Caco-2 (cell line): ENCODE measurements at regions not wholly inside any gene's neighbourhood (a gene's known extent, or its start where the extent isn't known, plus 50 kb on each side); places are given as distances from the start of the nearest gene placed in this dataset.

Experiments used
- BruUV-seq: library from RNA; stranded (reverse); fragments of 400-500 nt; replicated peaks from 2 replicates; lab custom pipeline; 2021; lab: Mats Ljungman, UMichigan
- CTCF ChIA-PET: fragments of 300-600 bp; sonication (Branson Sonifier 250); formaldehyde crosslinking; loops from one replicate; lab custom pipeline; 2022; ENCODE audit warnings: antibody characterized with exemption; lab: Charles Lee
- POLR2A ChIA-PET: fragments of 300-600 bp; sonication (Branson Sonifier 250); formaldehyde crosslinking; loops from one replicate; lab custom pipeline; 2022; ENCODE audit warnings: antibody characterized with exemption; lab: Charles Lee
- DNase-seq, 2 experiments: peaks; one replicate each; pipeline versions ENCODE4 v3.0.0 to v3.0.0-alpha.2; 2020 to 2022
- H3K27me3 ChIP-seq: replicated peaks from 2 replicates; pipeline ENCODE4 v1.6.0; 2011; ENCODE audit warnings: low read length; ENCODE audit not compliant: control insufficient read depth, insufficient read depth
- H3K36me3 ChIP-seq: 2 replicates; pipeline ENCODE4 v1.5.1; 2011; ENCODE audit warnings: low read length; ENCODE audit not compliant: control insufficient read depth, insufficient read depth
- H3K4me1 ChIP-seq: fragments of 250-450 bp; sonication (Bioruptor Pico); 2 replicates; pipeline ENCODE4 v1.5.1; 2020; ENCODE audit warnings: mild to moderate bottlenecking
- H3K4me3 ChIP-seq: 2 replicates; pipeline ENCODE4 v1.5.1; 2011; ENCODE audit warnings: low read depth, mild to moderate bottlenecking, control low read depth, low read length
- H3K9me3 ChIP-seq: fragments of 250-450 bp; sonication (Bioruptor Pico); 2 replicates; pipeline ENCODE4 v1.5.1; 2020; ENCODE audit warnings: mild to moderate bottlenecking, moderate library complexity
- H3K27ac Mint-ChIP-seq: one replicate; pipeline ENCODE4 v1.8.0; 2022; ENCODE audit warnings: mixed read lengths; ENCODE audit not compliant: unreplicated experiment
- H3K27me3 Mint-ChIP-seq: one replicate; pipeline ENCODE4 v1.8.0; 2022; ENCODE audit warnings: mixed read lengths; ENCODE audit not compliant: insufficient read depth, unreplicated experiment
- H3K36me3 Mint-ChIP-seq: one replicate; pipeline ENCODE4 v1.8.0; 2022; ENCODE audit warnings: mild to moderate bottlenecking, mixed read lengths; ENCODE audit not compliant: insufficient read depth, unreplicated experiment
- H3K4me1 Mint-ChIP-seq: one replicate; pipeline ENCODE4 v1.8.0; 2022; ENCODE audit warnings: low read depth, mixed read lengths; ENCODE audit not compliant: unreplicated experiment
- H3K4me3 Mint-ChIP-seq: one replicate; pipeline ENCODE4 v1.8.0; 2022; ENCODE audit warnings: mild to moderate bottlenecking, moderate library complexity, mixed read lengths; ENCODE audit not compliant: unreplicated experiment
- H3K9me3 Mint-ChIP-seq: one replicate; pipeline ENCODE4 v1.8.0; 2022; ENCODE audit warnings: mixed read lengths; ENCODE audit not compliant: unreplicated experiment
- CTCF ChIP-seq, 2 experiments: fragments of 200-600 bp in 1 of 2; IDR thresholded peaks; 1 replicate in 1 of 2; 2 replicates in 1 of 2; pipeline versions ENCODE4 v1.5.1 to v1.8.0; 2011 to 2022; ENCODE audit warnings: antibody characterized with exemption in 1 of 2, control low read depth in 1 of 2, inconsistent platforms in 1 of 2, low read depth in 1 of 2, low read length in 1 of 2, mild to moderate bottlenecking in 1 of 2, moderate library complexity in 1 of 2; ENCODE audit not compliant: insufficient read depth in 1 of 2, severe bottlenecking in 1 of 2, unreplicated experiment in 1 of 2
- intact Hi-C: fragments of 100-400 bp; cut with micrococcal nuclease; formaldehyde crosslinking; loops from one replicate; pipeline ENCODE4 v1.10.0; 2022; ENCODE audit not compliant: unreplicated experiment

GRCh38 chr16:59612094-59612493 lies 878.0 kb upstream of the GOT2 start:
- Mint-ChIP-seq H3K27me3 (peaks cover 5% of the 10 kb centered on the region), H3K27ac (no peak overlapping the region), H3K4me1 (no peaks in the 10 kb centered on the region), H3K36me3 (no peaks in the 10 kb centered on the region), H3K4me3 (no peak overlapping the region), H3K9me3 (no peaks in the 10 kb centered on the region)
- Histone ChIP-seq H3K9me3 (no peaks in the 10 kb centered on the region), H3K4me3 (no peak overlapping the region), H3K27me3 (no peaks in the 10 kb centered on the region), H3K36me3 (no peaks in the 10 kb centered on the region), H3K4me1 (no peaks in the 10 kb centered on the region)
- POLR2A ChIA-PET: no interaction called here
- no TSS peak for BruUV-seq
- no peak for TF ChIP-seq CTCF (IDR thresholded peaks at IDR 0.05; ENCODE audit: insufficient read depth in 1 of 2, low read depth in 1 of 2, low read length in 1 of 2, severe bottlenecking in 1 of 2, unreplicated experiment in 1 of 2)
- CTCF ChIA-PET: no interaction called here
- DNase-seq: no peak
- intact Hi-C loops: no loop called here

GRCh38 chr16:59611556-59611955 lies 877.4 kb upstream of the GOT2 start:
- CTCF ChIA-PET: no interaction called here
- no peaks in the 10 kb centered on the region for H3K4me1 Mint-ChIP-seq

DNA sequence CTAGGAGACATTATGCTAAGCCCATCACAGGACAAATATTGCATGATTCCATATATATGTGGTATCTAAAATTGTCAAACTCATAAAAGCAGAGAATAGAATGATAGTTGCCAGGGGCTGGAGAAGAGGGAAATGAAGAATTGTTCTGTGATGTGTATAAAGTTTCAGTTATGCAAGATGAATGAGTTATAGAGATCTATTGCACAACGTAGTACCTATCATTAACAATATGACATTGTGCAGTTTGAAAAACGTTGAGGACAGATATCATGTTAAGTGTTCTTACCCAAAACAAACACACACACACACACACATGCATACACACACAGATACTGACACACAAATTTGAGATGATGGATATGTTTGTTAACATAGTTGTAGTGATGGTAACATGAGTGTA lies 871.6 kb upstream of the GOT2 start:
- no peaks in the 10 kb centered on the region for H3K36me3 ChIP-seq
- H3K4me1 ChIP-seq: no peaks in the 10 kb centered on the region
- CTCF ChIA-PET: no interaction called here
- H3K4me3 Mint-ChIP-seq: no peak overlapping the region
- no peaks in the 10 kb centered on the region for H3K27me3 ChIP-seq
- no peak for DNase-seq
- no peaks in the 10 kb centered on the region for H3K9me3 Mint-ChIP-seq
- no peaks in the 10 kb centered on the region for H3K9me3 ChIP-seq
- H3K4me3 ChIP-seq: no peak overlapping the region
- no peak overlapping the region for H3K27ac Mint-ChIP-seq
- no peak for TF ChIP-seq CTCF (IDR thresholded peaks at IDR 0.05; ENCODE audit: insufficient read depth in 1 of 2, low read depth in 1 of 2, low read length in 1 of 2, severe bottlenecking in 1 of 2, unreplicated experiment in 1 of 2)
- no TSS peak for BruUV-seq
- no peaks in the 10 kb centered on the region for H3K4me1 Mint-ChIP-seq
- intact Hi-C loops: no loop called here
- H3K27me3 Mint-ChIP-seq: no peaks in the 10 kb centered on the region
- POLR2A ChIA-PET: no interaction called here
- H3K36me3 Mint-ChIP-seq: no peaks in the 10 kb centered on the region

More at GRCh38 chr16:59611556-59611955, 877.4 kb upstream of the GOT2 start:
- no peak for DNase-seq
- Mint-ChIP-seq H3K27ac (no peak overlapping the region), H3K27me3 (peaks cover 5% of the 10 kb centered on the region), H3K9me3 (no peaks in the 10 kb centered on the region), H3K4me3 (no peak overlapping the region), H3K36me3 (no peaks in the 10 kb centered on the region)
- POLR2A ChIA-PET: no interaction called here
- no peaks in the 10 kb centered on the region for H3K36me3 ChIP-seq
- no peaks in the 10 kb centered on the region for H3K27me3 ChIP-seq
- no peak for TF ChIP-seq CTCF (IDR thresholded peaks at IDR 0.05; ENCODE audit: insufficient read depth in 1 of 2, low read depth in 1 of 2, low read length in 1 of 2, severe bottlenecking in 1 of 2, unreplicated experiment in 1 of 2)
- H3K4me1 ChIP-seq: no peaks in the 10 kb centered on the region
- H3K4me3 ChIP-seq: no peak overlapping the region
- no peaks in the 10 kb centered on the region for H3K9me3 ChIP-seq
- BruUV-seq: no TSS peak
- intact Hi-C loops: no loop called here
